Nephron (organoid): ENCODE measurements at regions not wholly inside any gene's neighbourhood (a gene's known extent, or its start where the extent isn't known, plus 50 kb on each side); places are given as distances from the start of the nearest gene placed in this dataset.

ENCODE experiments used
- H3K27ac Mint-ChIP-seq, 3 experiments: 2 replicates each; pipeline ENCODE4 v1.8.0; 2020; ENCODE audit warnings: mixed read lengths in 3 of 3, mild to moderate bottlenecking in 2 of 3, moderate library complexity in 1 of 3
- H3K27me3 Mint-ChIP-seq: 2 replicates; pipeline ENCODE4 v1.8.0; 2021; ENCODE audit warnings: low read depth, mild to moderate bottlenecking, moderate library complexity, mixed read lengths
- H3K36me3 Mint-ChIP-seq: 2 replicates; pipeline ENCODE4 v1.8.0; 2020; ENCODE audit warnings: low read depth, mixed read lengths
- H3K4me1 Mint-ChIP-seq: 2 replicates; pipeline ENCODE4 v1.8.0; 2020; ENCODE audit warnings: mixed read lengths
- H3K4me3 Mint-ChIP-seq, 3 experiments: 2 replicates each; pipeline ENCODE4 v1.8.0; 2020; ENCODE audit warnings: mild to moderate bottlenecking in 3 of 3, mixed read lengths in 3 of 3, moderate library complexity in 2 of 3
- H3K9me3 Mint-ChIP-seq: 2 replicates; pipeline ENCODE4 v1.8.0; 2020; ENCODE audit warnings: mixed read lengths
- TF ChIP-seq, protein P1 (sequence below), 3 experiments: fragments of 200-600 bp; sonication (generic); IDR thresholded peaks; one replicate each; pipeline ENCODE4 v1.5.0; 2021; ENCODE audit warnings: antibody characterized with exemption in 3 of 3; ENCODE audit not compliant: unreplicated experiment in 3 of 3

DNA sequence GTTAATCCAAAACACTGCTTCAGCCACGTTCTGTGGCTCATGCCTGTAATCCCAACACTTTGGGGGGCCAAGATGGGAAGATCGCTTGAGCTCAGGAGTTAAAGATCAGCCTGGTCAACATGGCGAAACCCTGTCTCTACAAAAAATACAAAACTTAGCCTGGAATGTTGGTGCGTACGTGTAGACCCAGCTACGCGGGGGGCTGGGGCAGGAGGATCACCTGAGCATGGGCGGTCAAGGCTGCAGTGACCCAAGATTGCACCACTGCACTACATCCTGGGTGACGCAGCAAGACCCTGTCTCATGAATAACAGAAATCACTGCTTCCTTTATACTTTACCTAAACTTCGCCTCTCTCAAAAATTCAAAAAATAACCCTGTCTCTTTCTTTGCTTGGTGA, 1325.0 kb upstream of the CADM2 start:
- Mint-ChIP-seq H3K9me3 (peaks cover 11% of the 10 kb centered on the region), H3K36me3 (no peaks in the 10 kb centered on the region), H3K27ac (no peak overlapping the region), H3K4me3 (no peak overlapping the region), H3K27me3 (no peaks in the 10 kb centered on the region), H3K4me1 (no peaks in the 10 kb centered on the region)
- TF ChIP-seq, protein P1, sequence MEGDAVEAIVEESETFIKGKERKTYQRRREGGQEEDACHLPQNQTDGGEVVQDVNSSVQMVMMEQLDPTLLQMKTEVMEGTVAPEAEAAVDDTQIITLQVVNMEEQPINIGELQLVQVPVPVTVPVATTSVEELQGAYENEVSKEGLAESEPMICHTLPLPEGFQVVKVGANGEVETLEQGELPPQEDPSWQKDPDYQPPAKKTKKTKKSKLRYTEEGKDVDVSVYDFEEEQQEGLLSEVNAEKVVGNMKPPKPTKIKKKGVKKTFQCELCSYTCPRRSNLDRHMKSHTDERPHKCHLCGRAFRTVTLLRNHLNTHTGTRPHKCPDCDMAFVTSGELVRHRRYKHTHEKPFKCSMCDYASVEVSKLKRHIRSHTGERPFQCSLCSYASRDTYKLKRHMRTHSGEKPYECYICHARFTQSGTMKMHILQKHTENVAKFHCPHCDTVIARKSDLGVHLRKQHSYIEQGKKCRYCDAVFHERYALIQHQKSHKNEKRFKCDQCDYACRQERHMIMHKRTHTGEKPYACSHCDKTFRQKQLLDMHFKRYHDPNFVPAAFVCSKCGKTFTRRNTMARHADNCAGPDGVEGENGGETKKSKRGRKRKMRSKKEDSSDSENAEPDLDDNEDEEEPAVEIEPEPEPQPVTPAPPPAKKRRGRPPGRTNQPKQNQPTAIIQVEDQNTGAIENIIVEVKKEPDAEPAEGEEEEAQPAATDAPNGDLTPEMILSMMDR (IDR thresholded peaks at IDR 0.05; ENCODE audit: unreplicated experiment in 3 of 3) = no peak

DNA sequence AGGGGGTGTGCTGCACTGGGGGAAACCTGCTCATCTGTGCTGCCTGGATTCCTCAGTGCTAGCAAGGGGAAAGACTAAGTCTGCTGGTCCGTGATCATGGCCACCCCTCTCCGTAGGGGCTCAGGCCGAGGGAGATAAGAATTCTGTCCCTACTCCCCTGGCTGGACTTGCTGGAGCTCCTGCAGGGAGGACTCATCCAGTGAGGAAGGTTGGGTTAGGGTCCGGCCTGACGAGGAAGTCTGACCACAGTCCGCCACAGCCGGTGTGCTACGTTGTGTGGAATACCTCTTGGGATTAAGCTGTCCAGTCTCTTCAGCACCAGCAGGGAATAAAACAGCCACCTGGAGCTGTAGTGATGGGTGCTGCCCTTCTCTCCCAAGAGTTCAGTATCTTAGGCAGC, 1309.1 kb upstream of the CADM2 start:
- H3K9me3 Mint-ChIP-seq = peaks cover 9% of the 10 kb centered on the region
- H3K4me3 Mint-ChIP-seq = no peak overlapping the region
- H3K4me1 Mint-ChIP-seq = no peaks in the 10 kb centered on the region
- no peaks in the 10 kb centered on the region for H3K27me3 Mint-ChIP-seq
- TF ChIP-seq, protein P1 (IDR thresholded peaks at IDR 0.05; ENCODE audit: unreplicated experiment in 3 of 3) = no peak
- no peak overlapping the region for H3K27ac Mint-ChIP-seq
- no peaks in the 10 kb centered on the region for H3K36me3 Mint-ChIP-seq

DNA sequence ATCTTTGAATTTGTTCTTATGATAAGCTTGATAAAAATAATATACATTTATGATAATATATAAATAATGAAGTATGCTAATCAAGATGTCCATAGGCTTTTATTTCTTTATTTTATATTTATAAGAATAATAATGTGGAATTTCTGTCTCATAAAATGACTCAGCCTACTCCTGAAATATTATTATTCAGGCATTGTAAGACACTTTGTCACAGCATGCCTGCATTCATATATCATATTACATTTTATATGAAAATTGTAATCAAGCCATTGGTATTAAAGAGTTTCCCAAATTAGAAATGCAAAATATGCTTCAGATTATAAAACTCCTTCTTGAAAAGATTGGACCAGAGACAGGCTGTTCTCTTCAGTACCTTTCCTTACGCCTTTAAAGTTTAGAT, 1303.7 kb upstream of the CADM2 start:
- Mint-ChIP-seq H3K4me3 (no peak overlapping the region), H3K9me3 (no peaks in the 10 kb centered on the region), H3K27me3 (peaks cover 3% of the 10 kb centered on the region), H3K4me1 (no peaks in the 10 kb centered on the region), H3K36me3 (no peaks in the 10 kb centered on the region), H3K27ac (no peak overlapping the region)
- TF ChIP-seq, protein P1 (IDR thresholded peaks at IDR 0.05; ENCODE audit: unreplicated experiment in 3 of 3) = no peak

DNA sequence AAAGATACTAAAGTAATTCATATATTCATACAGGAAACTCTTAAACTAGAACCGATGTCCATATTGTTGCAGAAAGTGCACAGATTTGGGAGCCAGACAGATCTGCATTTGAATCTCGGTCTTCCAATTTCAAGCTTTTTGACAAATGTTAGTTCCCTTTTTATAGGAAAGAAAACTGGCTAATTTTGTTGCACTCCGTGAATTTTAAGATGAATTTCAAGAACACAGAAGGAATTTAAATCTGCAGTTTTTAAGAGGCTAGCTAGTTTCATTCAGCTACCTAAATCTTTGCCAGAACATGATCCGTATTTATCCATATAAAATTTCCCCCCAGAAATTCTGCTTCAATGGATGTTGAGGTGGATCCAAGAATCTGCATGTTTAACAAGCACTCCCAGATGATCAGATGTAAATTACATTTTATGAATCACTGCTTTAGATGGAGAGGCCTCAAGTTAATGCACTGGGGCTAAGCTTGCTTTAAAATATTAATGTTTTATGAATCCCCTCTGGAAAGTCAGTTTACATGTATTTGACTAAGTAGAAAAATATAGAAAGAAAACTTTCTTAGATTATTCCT, 1296.3 kb upstream of the CADM2 start:
- Mint-ChIP-seq H3K36me3 (no peaks in the 10 kb centered on the region), H3K9me3 (no peaks in the 10 kb centered on the region), H3K4me1 (no peaks in the 10 kb centered on the region), H3K27me3 (peaks cover 3% of the 10 kb centered on the region), H3K4me3 (no peak overlapping the region), H3K27ac (no peak overlapping the region)
- TF ChIP-seq, protein P1 (IDR thresholded peaks at IDR 0.05; ENCODE audit: unreplicated experiment in 3 of 3) = no peak

DNA sequence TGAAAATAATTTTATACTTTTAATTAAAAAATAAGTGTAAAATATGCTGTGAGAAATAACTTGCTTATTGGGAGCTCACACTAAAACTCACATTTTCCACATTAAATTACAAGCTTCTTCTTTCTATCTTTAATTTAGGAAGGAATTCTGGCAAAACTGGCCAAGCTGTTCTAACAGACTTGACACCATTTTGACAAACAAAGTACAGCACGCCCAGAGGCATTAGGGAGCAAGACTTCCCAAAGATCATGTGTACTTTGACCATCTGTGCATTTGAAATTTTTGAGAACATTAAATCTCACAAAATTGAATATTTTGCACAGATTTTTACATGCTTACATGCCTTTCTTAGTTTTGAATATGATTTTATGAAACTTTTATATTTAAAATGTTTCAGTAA, 1288.4 kb upstream of the CADM2 start:
- no peaks in the 10 kb centered on the region for H3K36me3 Mint-ChIP-seq
- H3K27ac Mint-ChIP-seq = no peak overlapping the region
- H3K9me3 Mint-ChIP-seq = no peaks in the 10 kb centered on the region
- H3K4me3 Mint-ChIP-seq = no peak overlapping the region
- TF ChIP-seq, protein P1 (IDR thresholded peaks at IDR 0.05; ENCODE audit: unreplicated experiment in 3 of 3) = no peak
- H3K4me1 Mint-ChIP-seq = no peaks in the 10 kb centered on the region
- no peaks in the 10 kb centered on the region for H3K27me3 Mint-ChIP-seq

DNA sequence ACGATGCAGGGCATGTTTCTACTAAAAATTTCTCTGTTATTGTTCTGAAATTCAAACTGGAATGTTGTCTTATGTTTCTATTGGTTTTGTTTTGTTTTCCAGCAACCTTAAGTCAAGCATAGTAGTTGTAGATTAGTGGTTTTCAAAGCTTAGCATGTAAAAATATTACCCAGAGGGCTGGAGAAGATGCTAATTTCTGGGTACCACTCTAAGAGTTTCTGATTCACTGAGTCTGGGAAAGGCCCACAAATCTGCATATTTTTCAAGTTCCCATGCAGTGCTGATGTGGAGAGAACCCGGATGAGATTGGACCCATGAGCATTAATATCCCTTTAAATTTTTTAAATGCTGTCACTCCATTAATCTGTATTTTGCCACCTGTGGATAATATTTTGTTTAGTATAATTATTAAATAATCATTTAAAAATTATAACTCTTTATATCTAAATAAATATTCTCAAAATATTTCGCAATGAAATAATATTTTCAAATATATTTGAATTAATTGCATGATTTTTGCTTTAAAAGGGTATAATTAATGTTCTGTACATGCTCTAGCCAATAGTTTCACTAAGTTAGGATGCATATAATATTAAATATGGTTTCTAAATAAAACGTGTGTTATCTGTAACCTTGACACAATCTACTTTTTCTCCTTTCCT, 1274.7 kb upstream of the CADM2 start:
- Mint-ChIP-seq H3K4me1 (no peaks in the 10 kb centered on the region), H3K27me3 (no peaks in the 10 kb centered on the region), H3K4me3 (no peak overlapping the region), H3K27ac (no peak overlapping the region), H3K9me3 (peaks cover 6% of the 10 kb centered on the region), H3K36me3 (no peaks in the 10 kb centered on the region)
- TF ChIP-seq, protein P1 (IDR thresholded peaks at IDR 0.05; ENCODE audit: unreplicated experiment in 3 of 3) = no peak
